ENCODE measurements at regions not wholly inside any gene's neighbourhood (a gene's known extent, or its start where the extent isn't known, plus 50 kb on each side); places are given as distances from the start of the nearest gene placed in this dataset.

- peak; percentile 66 for DNase-seq
- Histone ChIP-seq H3K36me3 (no peaks in the 10 kb centered on the region), H3K27me3 (ENCODE audit: insufficient read depth, low read depth, severe bottlenecking) (no peaks in the 10 kb centered on the region), H3K27ac (no peak overlapping the region), H3K4me3 (ENCODE audit: low read depth, low read length) (no peak overlapping the region), H3K9me3 (ENCODE audit: severe bottlenecking) (peaks cover 7% of the 10 kb centered on the region)
- TF ChIP-seq CTCF (IDR thresholded peaks at IDR 0.05; ENCODE audit: low read depth, low read length): peak; percentile 71
These were observed 150.6 kb upstream of the ZC3H12A start for GRCh38 chr1:37323486-37324377.

DNA sequence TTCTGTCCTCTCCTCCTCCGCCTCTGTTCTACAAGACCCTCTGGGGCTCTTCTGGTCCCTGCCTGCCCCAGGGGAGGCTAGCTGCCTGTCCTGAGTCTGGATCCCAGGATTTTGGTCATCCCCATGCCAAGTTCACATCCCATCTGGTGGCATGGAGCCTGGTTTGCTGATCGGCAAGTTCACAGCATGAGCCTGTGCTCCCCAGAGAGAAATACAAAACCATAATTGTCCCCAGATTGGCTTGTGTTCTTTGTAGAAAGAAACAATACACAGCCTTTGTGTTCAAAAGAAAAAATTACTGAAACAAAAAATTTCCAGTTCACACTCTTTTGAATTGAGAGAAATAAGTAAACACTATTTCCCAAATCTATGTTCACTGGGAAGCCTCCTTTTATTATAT is 149.4 kb upstream of the ZC3H12A start:
- no peak for DNase-seq
- H3K27me3 ChIP-seq (ENCODE audit: insufficient read depth, low read depth, severe bottlenecking): no peaks in the 10 kb centered on the region
- no peak overlapping the region for H3K27ac ChIP-seq
- no peak for TF ChIP-seq CTCF (IDR thresholded peaks at IDR 0.05; ENCODE audit: low read depth, low read length)
- peaks cover 7% of the 10 kb centered on the region for H3K9me3 ChIP-seq (ENCODE audit: severe bottlenecking)
- H3K36me3 ChIP-seq: no peaks in the 10 kb centered on the region
- no peak overlapping the region for H3K4me3 ChIP-seq (ENCODE audit: low read depth, low read length)

- H3K9me3 ChIP-seq (ENCODE audit: severe bottlenecking): peaks cover 7% of the 10 kb centered on the region
- no peak overlapping the region for H3K27ac ChIP-seq
- H3K4me3 ChIP-seq (ENCODE audit: low read depth, low read length): no peak overlapping the region
- TF ChIP-seq CTCF (IDR thresholded peaks at IDR 0.05; ENCODE audit: low read depth, low read length): no peak
- H3K36me3 ChIP-seq: no peaks in the 10 kb centered on the region
- no peak for DNase-seq
- H3K27me3 ChIP-seq (ENCODE audit: insufficient read depth, low read depth, severe bottlenecking): no peaks in the 10 kb centered on the region
These were observed 148.6 kb upstream of the ZC3H12A start for GRCh38 chr1:37325509-37326437.

GRCh38 chr1:37332126-37332525 is 142.3 kb upstream of the ZC3H12A start:
- H3K36me3 ChIP-seq: no peaks in the 10 kb centered on the region
- no peak overlapping the region for H3K27ac ChIP-seq
- H3K4me3 ChIP-seq (ENCODE audit: low read depth, low read length): no peak overlapping the region
- no peaks in the 10 kb centered on the region for H3K27me3 ChIP-seq (ENCODE audit: insufficient read depth, low read depth, severe bottlenecking)
- no peak for DNase-seq
- H3K9me3 ChIP-seq (ENCODE audit: severe bottlenecking): no peaks in the 10 kb centered on the region
- TF ChIP-seq CTCF (IDR thresholded peaks at IDR 0.05; ENCODE audit: low read depth, low read length): no peak

- no peaks in the 10 kb centered on the region for H3K27me3 ChIP-seq (ENCODE audit: insufficient read depth, low read depth, severe bottlenecking)
- no peaks in the 10 kb centered on the region for H3K36me3 ChIP-seq
- no peak for TF ChIP-seq CTCF (IDR thresholded peaks at IDR 0.05; ENCODE audit: low read depth, low read length)
- H3K9me3 ChIP-seq (ENCODE audit: severe bottlenecking): no peaks in the 10 kb centered on the region
- no peak overlapping the region for H3K27ac ChIP-seq
- no peak for DNase-seq
- H3K4me3 ChIP-seq (ENCODE audit: low read depth, low read length): no peak overlapping the region
These were observed 135.7 kb upstream of the ZC3H12A start for GRCh38 chr1:37338658-37339057.

Data from WERI-Rb-1 (cell line).